GM18867 (cell line): ENCODE measurements at regions not wholly inside any gene's neighbourhood (a gene's known extent, or its start where the extent isn't known, plus 50 kb on each side); places are given as distances from the start of the nearest gene placed in this dataset.
"Not testable (repeated sequence)": the region's sequence is repeated elsewhere in the genome, so short reads cannot be mapped to it uniquely, and the experiment has no call there.

Source experiments
- ATAC-seq: cut with Tn5 transposase; IDR thresholded peaks from one replicate; pipeline ENCODE4 v1.9.1; 2021; ENCODE audit warnings: mild to moderate bottlenecking, moderate library complexity; ENCODE audit not compliant: unreplicated experiment

DNA sequence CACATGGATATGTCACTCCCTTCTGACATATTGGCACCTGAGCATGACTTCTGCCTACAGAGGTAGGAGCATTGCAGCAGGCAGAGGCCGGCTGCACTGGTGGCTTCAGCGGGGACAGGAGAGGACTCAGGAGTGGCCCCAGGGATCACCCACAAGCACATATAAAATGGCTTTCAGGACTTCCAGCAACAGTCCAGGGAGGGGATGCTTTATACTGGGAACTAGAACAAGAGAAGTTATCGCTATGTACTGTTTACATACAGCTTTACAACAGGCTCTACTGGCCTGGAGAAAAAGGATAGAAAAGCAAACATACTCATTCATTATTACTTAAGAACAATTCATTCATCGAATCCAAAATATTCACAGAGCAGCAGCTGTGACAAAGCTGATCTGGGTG is 337.8 kb downstream of the THBS2 start:
- no peak for ATAC-seq

DNA sequence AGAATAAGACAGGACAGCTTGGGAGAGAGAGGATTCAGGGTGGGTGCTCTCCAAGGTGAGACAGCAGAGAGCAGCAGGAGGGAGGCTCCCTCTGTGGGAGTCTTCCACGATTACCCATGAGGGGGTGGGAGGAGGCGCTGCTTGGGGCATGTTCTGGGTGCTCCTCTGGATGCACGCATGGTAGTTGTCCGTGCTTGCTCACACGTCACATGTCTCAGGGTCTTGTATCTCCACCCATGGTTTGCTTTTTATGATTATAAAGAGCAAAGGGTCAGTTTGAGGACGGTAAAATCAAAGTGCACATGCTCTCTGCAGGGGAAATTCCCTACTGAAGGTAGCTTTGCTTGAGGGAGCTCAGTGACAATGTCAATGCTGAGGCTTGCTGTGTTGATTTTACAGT is 338.4 kb downstream of the THBS2 start:
- ATAC-seq, result no peak

DNA sequence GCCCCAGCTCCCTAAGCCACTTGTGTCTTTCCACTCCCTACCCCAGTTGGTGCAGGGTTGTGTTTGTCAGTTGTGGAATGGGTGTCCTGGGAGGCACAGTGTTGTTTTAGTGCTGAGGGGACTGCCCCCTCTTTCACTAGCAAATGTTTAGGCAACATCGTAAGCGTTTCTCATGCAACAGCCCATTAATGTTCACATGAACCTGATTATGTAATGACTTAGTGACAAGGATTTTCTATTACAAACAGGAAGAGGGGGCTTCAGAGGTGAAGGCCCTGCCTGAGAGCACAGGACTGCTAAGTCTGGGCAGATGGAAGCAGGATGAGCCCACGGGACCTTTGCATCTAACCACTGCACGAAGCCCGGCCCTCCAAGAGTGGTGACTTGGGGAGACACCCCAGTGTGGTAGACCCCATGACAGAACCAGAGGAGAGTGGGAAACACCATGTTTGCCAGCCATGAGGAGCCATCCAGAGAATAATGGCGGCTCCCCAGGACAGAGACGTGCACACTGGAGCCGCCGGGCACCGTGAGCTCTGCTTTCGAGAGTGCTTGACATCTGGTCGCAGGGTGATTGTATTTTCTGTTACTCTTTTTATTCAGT is 339.7 kb downstream of the THBS2 start:
- no peak for ATAC-seq

DNA sequence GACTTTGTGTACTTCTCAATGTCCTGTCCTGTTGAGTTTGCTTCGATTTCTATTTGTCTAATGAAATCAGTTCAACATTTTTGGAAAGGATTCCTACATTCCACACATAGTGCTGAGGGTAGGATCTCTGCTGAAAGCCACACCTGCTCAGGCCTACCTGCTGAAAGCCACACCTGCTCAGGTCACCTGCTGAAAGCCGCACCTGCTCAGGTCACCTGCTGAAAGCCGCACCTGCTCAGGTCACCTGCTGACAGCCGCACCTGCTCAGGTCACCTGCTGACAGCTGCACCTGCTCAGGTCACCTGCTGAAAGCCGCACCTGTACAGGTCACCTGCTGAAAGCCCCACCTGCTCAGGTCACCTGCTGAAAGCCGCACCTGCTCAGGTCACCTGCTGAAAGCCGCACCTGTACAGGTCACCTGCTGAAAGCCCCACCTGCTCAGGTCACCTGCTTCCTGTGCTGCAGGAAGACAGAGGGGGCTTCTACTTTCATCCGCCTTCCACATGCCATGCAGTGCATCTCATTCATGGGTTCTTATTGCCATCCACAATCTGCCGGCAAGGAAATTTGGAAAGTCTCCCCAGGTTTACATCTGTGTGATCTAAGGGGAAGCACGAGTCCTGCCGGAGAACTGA is 340.3 kb downstream of the THBS2 start:
- not testable (repeated sequence) for ATAC-seq

DNA sequence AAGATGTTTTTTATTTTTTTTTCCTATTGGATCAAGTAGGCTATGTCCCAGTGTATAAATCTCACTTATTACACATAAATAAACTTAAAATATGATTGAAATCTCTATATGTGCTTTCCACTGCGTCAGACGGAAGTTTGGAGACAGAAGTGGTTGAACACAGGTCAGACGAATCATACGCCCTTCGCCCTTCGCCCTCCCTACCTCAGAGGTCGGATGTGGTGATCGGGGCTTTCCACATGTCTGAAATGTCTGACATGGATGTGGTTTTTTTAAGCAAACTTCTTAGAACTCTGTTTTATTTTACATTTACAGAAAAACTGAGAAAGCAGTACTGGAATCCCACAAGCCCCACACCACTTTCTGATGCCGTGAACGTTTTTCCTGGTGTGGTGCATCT is 344.4 kb downstream of the THBS2 start:
- ATAC-seq, result no peak

DNA sequence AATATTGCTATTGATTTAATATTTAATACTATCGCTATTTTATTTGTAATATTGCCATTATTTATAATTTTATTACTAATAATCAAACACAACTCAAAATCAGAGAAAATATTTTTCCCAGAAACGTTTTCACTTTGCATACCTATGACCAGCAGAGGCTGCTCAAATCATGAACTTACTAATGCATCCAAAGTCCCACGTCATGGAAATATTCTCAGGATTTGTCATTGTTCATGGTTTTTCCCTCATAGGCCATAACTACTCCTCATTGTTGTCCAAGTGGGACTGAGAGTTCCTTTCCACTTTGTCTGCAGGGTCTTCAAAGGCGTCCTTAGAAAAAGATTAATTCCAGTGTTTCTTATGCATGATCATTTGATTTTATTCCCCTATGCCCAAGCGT is 344.8 kb downstream of the THBS2 start:
- no peak for ATAC-seq

DNA sequence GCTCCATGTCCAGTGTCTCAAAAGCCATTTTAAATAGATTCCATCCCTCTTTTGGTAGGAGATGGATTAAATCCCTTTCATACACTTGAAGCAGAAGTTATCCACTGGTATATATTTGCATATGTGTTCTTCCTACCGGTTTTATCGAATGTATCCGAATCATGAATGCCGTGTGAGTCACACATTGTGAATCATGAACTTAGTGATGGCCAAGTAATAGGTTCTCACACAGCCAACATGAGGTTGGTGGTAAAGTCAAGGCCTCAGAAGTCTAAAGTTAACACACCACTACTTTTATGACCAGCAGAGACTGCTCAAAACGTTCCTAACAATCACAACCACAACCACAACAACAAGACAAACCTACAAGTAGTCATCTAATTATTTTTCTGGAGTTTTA is 345.5 kb downstream of the THBS2 start:
- ATAC-seq, result no peak

DNA sequence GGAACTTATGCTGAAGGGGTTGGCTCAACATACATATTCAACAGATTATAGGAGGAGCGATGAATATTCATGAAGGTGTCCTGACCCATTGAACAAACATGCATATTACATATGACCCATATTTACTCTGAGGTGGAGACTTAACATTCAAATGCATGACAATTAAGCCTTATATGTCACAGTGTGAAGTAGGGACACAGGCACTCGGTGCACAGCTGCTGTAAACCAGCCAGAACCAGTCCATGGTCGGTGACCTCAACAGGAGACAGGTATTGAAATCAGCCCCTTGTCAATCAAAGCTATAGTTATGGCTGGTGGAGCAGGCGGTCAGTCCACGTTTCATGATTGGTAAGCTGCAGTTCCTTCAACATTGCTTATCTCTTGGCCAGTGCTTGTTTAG is 347.3 kb downstream of the THBS2 start:
- no peak for ATAC-seq

DNA sequence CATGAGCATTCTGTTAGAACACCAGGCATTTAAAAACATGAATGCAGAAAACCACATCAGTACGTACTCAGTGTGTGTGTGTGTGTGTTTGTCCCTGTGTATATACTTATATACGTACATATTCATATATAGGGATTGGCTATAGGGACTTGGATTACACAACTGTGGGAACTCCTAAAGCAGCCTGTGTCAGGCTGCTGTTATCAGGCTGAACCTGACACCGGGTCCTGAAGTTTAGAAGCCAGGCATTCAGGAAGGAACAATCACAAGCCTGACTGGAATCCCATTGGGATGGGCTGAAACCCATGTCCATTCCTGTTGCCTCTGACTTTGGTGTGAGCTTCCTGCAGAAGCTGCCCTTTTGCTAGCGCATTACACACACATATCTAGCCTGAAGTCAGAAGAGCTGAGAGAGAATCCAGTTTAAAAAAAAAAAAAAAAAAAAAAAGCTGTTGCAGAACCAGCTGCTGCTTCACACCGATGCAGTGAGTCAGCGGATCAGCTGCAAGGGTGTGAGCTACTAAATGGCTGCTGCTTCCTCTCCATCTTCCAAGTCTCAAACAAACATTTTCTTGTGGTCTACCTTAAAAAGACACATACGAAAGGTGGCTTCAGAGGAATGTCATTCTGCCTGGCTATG is 348.1 kb downstream of the THBS2 start:
- ATAC-seq, result no peak

DNA sequence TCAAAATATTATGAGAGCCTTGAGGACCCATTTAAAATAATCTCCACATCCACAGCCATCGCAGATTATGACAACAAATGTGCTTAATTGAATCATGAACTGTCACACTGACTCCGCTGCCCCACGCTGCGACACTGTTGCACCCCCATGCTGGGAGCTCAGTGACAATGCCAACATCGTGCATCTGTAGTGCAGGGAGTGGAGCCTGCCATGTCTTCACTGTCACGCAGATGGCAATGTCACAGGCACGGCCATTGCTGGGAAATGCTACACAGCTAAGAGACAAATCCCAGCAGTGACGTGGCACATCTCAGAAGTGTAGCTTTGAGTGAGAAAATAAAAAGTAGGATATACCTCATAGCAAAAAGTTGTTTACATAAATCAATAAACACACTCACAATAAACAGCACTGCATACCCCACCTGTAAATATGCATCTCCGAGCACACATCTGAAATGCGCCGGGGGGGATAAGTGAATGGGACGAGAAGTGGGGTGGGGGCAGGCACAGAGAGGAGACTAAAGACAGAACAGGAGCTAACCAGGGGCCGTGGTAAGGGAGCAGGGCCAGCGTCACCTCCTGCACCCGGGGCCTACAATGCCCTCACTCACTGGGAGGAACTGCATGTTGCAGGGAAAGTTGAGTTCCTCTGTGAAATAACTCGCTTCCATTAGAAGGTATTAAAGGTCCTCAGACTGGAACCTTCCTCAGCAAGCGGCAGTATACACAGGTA is 349.9 kb downstream of the THBS2 start:
- no peak for ATAC-seq

DNA sequence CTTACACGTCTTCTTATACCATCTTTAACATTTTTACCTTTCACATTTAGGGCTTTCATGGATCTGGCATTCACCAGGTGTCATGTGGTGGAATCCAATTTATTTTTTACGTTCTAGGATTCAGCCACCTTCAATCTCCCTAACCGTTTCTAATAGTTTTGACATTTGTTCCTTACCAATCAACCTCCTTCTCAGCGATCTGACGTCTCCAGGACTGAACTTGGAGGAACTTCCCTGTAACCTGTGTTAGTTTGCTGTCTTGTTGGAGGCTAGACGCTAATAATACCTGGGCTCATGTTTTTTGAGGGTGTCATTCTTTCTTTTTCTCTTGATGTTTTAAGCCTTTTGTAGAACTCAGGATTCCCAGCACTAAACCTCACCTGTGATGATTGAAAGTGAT is 351.6 kb downstream of the THBS2 start:
- no peak for ATAC-seq

DNA sequence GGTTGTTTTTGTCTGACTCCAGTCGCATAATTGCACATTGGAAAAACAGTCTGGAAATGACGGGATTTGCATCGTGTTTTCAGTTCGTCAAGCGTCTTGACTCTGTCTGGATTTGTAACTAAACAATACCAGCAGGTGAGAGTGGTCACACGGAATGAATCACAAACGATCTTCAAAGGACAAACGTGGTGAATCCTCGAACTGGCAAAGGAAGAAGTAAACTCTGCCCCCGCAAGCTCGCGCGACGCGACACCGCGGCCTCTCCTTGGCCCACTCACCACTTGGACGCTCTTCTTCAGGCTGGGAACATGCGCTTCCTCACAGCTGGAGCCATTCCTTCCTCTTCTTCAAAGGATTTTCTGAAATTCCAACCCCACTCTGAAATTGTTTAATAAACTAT is 352.6 kb downstream of the THBS2 start:
- ATAC-seq, result no peak

DNA sequence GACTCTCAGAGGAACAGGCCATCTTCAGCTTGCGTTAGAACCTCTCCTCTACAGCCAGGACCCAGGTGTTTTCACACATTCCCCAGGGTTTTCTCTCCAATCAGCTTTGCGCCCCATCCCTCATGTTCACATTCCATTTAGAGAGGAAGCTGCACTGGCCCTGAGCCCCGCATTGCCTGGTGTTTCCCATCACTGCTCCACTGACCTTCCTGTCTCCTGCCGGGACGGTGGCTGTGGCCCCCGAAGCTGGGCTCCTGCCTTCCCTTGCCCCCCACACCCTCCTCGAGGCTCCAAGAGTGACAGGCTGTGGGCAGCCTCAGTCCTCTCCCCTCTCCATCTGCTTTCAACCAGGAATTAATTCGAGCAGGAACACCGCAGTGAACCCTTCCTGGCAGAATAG is 357.3 kb downstream of the THBS2 start:
- no peak for ATAC-seq

DNA sequence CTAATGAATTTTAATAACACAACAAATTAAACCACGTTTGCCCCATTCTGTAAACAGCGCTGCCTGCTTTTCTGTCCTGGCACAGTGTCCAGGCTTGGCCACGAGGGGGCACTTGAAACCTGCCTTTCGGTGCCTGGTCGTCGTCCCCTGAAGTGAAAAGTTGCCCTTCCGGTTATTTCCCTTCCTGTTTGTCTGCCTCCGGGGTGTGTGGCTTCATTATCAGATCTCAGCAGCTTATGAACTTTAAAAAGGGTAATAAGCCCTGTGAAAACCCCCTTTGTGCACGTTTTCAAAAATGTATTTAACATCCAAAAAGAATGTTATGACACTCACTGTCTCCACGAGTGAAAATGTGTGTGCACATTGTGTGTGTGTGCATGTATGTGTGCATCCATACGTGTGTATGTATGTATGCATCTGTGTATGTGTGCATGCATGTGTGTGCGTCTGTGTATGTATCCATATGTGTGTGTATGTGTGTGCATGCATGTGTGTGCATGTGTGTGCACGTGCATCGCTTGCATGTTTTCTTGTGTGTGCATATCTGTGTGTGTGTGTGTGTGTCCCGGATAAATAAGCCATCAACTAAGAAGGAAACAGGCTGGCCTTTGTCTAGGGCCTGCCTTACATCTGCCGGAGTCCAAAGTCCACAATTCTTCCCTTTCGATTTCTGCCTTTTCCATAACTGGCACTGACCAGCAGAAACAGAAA is 358.4 kb downstream of the THBS2 start:
- ATAC-seq, result peak; percentile 99

DNA sequence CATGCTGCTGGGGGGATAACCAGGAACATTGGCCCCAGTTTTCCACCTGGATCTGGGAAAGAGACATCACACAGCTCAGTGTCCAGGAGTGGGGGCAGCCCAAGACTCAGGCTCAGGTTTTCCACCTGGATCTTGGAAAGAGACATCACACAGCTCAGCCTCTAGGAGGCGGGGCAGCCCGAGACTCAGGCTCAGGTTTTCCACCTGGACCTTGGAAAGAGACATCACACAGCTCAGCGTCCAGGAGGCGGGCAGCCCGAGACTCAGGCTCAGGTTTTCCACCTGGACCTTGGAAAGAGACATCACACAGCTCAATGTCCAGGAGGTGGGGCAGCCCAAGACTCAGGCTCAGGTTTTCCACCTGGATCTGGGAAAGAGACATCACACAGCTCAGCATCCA is 361.6 kb downstream of the THBS2 start:
- ATAC-seq, result no peak

DNA sequence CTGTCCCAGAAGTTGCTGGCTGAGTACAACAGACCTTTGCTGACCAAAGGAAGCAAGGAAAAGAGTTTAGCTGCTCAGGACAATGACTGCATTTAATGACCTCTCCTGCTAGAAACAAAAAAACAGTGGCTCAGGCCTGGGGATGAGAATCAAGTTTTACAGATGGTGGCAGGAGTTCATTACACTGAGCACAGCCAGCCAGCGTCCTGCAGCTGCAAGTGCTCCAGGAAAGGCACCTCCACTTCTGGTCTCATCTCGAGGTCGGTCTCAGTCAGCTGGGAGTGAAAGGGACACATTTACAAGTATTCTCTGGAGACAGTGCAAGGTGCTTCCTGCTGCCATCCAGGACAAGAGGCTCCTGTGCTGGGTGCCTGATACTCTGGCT is 362.7 kb downstream of the THBS2 start:
- ATAC-seq, result no peak

DNA sequence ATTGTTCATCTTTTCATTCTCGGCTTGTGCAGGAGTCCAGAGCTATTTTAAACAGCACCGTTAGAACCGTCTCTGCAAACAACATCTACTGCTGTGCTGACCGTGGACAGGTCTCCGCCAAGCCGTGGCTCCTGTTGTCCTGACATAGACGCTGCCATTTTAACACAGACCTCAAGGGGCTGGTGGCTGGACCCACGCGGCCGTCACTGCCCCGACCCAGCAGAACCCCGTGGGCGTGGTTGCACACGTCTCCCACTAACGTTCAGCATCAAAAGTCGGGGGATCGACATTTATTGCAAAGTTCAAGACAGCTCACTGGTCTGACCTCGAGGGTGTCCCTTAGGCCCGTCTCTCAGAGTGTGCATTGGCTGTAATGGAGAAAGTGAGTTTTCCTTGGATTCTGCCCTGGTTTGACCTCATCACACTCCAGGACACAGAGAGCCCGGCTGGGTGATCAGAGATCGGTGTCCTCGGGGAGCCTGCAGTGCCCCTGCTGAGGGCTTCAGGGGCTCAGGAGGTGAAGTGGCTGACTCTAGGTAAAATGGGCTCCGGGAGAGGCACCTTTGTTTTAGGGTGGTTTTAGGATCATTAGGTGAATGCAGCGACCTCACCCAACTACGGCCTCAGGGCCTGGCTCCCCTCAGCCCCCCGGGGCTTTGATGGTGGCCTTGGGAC is 363.2 kb downstream of the THBS2 start:
- no peak for ATAC-seq

DNA sequence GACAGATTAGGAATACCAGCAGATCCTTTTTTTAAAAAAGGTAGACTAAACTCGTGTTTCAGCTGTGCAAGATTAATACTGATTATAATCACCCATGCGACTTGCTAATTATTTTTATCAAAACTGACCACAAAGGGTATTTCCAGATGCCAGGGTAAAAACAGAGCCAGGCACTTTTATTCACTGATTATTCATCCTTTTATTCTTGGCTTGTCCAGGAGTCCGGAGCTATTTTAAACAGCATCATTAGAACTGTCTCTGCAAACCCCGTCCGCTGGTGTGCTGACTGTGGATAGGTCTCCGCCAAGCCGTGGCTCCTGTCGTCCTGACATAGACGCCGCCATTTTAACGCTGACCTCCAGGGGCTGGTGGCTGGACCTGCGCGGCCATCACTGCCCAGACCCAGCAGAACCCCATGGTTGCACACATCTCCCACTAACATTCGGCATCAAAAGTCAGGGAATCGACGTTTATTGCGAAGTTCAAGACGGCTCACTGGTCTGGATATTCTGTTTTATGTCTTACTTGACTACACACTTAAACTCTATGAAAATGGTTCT is 364.8 kb downstream of the THBS2 start:
- no peak for ATAC-seq

DNA sequence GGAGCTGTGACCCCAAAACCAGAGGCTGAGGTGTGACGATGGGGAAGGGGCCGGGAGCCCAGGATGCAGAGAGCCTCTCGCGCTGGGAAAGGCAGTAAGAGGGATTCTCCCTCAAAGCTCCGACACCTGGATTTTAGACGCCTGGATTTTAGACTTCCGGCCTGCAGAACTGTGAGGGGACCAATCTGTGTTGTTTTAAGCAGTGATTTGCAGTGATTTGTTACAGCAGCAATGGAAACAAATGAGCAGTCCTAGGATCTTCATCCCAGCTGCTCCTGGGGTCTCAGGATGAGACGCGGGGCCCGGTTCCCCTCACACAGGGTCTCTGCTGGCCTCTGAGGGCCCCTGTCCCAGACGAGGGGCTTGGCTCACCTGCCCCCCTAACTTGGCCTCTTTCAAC is 365.5 kb downstream of the THBS2 start:
- no peak for ATAC-seq

DNA sequence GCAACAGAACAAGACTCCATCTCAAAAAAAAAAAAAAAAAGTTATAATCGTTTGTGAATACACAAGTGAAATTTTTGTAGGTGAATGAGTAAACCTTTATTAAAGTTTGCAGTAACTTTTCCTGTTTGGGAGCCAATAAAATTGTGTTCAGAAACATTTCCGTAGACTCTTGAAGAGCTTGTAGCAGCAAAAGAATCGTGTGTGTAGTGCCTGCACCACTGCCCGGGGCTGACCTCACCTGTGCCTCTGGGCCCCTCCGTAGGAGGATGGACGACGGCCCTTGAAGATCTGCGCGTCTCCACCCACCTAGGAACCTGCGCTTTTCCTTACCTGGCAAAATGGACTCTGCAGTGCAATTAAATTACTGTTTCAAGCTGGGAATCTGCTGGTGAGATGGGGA is 366.0 kb downstream of the THBS2 start:
- no peak for ATAC-seq

DNA sequence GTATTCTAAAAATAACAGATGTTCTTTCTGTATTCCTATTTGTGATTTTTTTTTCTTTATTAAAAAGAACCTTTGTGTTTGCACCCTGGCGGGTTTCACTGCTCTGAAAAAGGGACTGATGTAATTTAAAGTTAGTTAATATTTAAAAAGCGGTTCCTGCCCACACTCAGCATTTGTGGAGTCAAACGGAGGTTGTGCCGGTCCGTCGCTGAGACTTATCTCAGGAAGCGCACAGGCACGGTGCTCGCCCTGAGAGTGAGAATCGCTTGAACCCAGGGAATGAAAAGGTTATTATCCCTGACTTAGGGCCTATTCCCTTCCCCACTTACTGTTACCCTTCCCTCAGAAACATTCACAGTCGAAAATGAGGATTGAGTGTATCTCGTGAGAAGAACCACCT is 366.7 kb downstream of the THBS2 start:
- ATAC-seq, result no peak
